Neural cell (in vitro differentiated cells): ENCODE measurements at regions not wholly inside any gene's neighbourhood (a gene's known extent, or its start where the extent isn't known, plus 50 kb on each side); places are given as distances from the start of the nearest gene placed in this dataset.

Experiments
- H2AFZ ChIP-seq: fragments of 200-600, 300-800 bp; sonication (generic), shearing (Covaris generic); 2 replicates; pipeline ENCODE4 v1.6.0; 2014; ENCODE audit warnings: low read depth, mild to moderate bottlenecking, antibody characterized with exemption, low read length, moderate library complexity
- H3F3A ChIP-seq: fragments of 200-600 bp; shearing (Covaris generic); 2 replicates; pipeline ENCODE4 v1.6.1; 2016; ENCODE audit warnings: mild to moderate bottlenecking, moderate library complexity, mixed read lengths, antibody characterized with exemption, low read length; ENCODE audit not compliant: insufficient read depth, poor library complexity, severe bottlenecking
- H3K27ac ChIP-seq: fragments of 200-600, 300-800 bp; sonication (generic), shearing (Covaris generic); 2 replicates; pipeline ENCODE4 v1.5.1; 2014; ENCODE audit warnings: mild to moderate bottlenecking, low read length, moderate library complexity
- H3K27me3 ChIP-seq: fragments of 300-800, 200-600 bp; sonication (generic), shearing (Covaris generic); 2 replicates; pipeline ENCODE4 v1.6.0; 2014; ENCODE audit warnings: mild to moderate bottlenecking, low read depth, low read length, moderate library complexity; ENCODE audit not compliant: insufficient read depth
- H3K36me3 ChIP-seq: fragments of 300-800, 200-600 bp; sonication (generic), shearing (Covaris generic); 2 replicates; pipeline ENCODE4 v1.5.1; 2014; ENCODE audit warnings: mild to moderate bottlenecking, antibody characterized with exemption, low read length, moderate library complexity; ENCODE audit not compliant: insufficient read depth
- H3K4me2 ChIP-seq: fragments of 300-800, 200-600 bp; sonication (generic), shearing (Covaris generic); 2 replicates; pipeline ENCODE4 v1.6.0; 2014; ENCODE audit warnings: mild to moderate bottlenecking, low read length
- H3K4me3 ChIP-seq: fragments of 300-800, 200-600 bp; sonication (generic), shearing (Covaris generic); 2 replicates; pipeline ENCODE4 v1.5.1; 2014; ENCODE audit warnings: mild to moderate bottlenecking, low read length, moderate library complexity
- H3K79me2 ChIP-seq: fragments of 200-600 bp; shearing (Covaris generic); replicated peaks from 2 replicates; pipeline ENCODE4 v1.6.0; 2014; ENCODE audit warnings: mild to moderate bottlenecking, low read length, moderate library complexity; ENCODE audit not compliant: insufficient read depth
- H3K9ac ChIP-seq: fragments of 300-800, 200-600 bp; sonication (generic), shearing (Covaris generic); 2 replicates; pipeline ENCODE4 v1.6.1; 2016; ENCODE audit warnings: mild to moderate bottlenecking, low read length, mixed read lengths
- H3K9me2 ChIP-seq: fragments of 200-600 bp; shearing (Covaris generic); 2 replicates; pipeline ENCODE4 v1.6.1; 2016; ENCODE audit warnings: mild to moderate bottlenecking, low read length, mixed read lengths; ENCODE audit not compliant: insufficient read depth
- H3K9me3 ChIP-seq: fragments of 200-600, 300-800 bp; sonication (generic), shearing (Covaris generic); 2 replicates; pipeline ENCODE4 v1.6.1; 2016; ENCODE audit warnings: mild to moderate bottlenecking, mixed run types, low read length, moderate library complexity, mixed read lengths
- H4K20me1 ChIP-seq: fragments of 200-600 bp; shearing (Covaris generic); 2 replicates; pipeline ENCODE4 v1.6.1; 2016; ENCODE audit warnings: mild to moderate bottlenecking, mixed run types; ENCODE audit not compliant: insufficient read depth
- EP300 ChIP-seq: fragments of 450-650 bp; conservative IDR thresholded peaks from 2 replicates; pipeline ENCODE4 v1.6.1; 2014; ENCODE audit warnings: antibody characterized with exemption, mild to moderate bottlenecking, moderate library complexity; ENCODE audit not compliant: poor library complexity, severe bottlenecking
- EZH2 ChIP-seq: fragments of 200-600, 300-800 bp; shearing (Covaris generic), sonication (generic); IDR thresholded peaks from 2 replicates; pipeline ENCODE4 v1.6.1; 2014; ENCODE audit warnings: antibody characterized with exemption, low read length, borderline replicate concordance, mild to moderate bottlenecking; ENCODE audit not compliant: insufficient read depth, poor library complexity, severe bottlenecking
- MXI1 ChIP-seq: fragments of 450-650 bp; conservative IDR thresholded peaks from 2 replicates; pipeline ENCODE4 v1.6.1; 2014; ENCODE audit warnings: antibody characterized with exemption, mild to moderate bottlenecking; ENCODE audit not compliant: poor library complexity, severe bottlenecking
- POLR2AphosphoS5 ChIP-seq: IDR thresholded peaks from 2 replicates; pipeline ENCODE4 v1.6.1; 2012
- RAD21 ChIP-seq: fragments of 450-650 bp; conservative IDR thresholded peaks from 2 replicates; pipeline ENCODE4 v1.6.1; 2014; ENCODE audit warnings: antibody characterized with exemption, mild to moderate bottlenecking, moderate library complexity
- SMC3 ChIP-seq: fragments of 450-650 bp; conservative IDR thresholded peaks from 2 replicates; pipeline ENCODE4 v1.6.1; 2014; ENCODE audit warnings: antibody characterized with exemption, mild to moderate bottlenecking, moderate library complexity; ENCODE audit not compliant: poor library complexity
- TAF1 ChIP-seq: IDR thresholded peaks from 2 replicates; pipeline ENCODE4 v1.6.1; 2012; ENCODE audit warnings: low read depth
- TF ChIP-seq, protein P1 (sequence below): fragments of 450-650 bp; IDR thresholded peaks from 2 replicates; pipeline ENCODE4 v1.5.1; 2014; ENCODE audit warnings: antibody characterized with exemption, mild to moderate bottlenecking, moderate library complexity; ENCODE audit not compliant: poor library complexity, severe bottlenecking
- TF ChIP-seq, protein P2 (sequence below): IDR thresholded peaks from 2 replicates; pipeline ENCODE4 v1.6.1; 2012; ENCODE audit warnings: borderline replicate concordance

DNA sequence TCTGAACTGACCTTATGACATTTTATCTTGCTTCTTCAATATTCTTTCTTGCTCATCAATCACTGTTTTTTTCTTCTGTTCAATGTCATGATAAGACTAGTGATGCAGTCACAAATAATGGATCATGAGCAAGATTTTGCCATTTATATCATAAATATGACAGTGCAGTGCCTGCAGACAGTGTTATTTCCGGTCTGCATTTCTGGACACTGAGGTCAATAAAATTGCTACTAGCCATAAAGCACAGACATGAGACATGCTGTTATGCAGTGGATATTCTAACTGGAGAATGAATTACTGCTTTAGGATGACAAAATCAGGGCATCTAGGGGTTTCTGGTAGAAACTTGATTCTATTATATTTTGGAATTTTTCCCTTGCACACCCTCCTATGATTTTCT lies 1509.7 kb upstream of the LRRTM3 start:
- TF ChIP-seq TAF1: no peak
- TF ChIP-seq SMC3: no peak
- TF ChIP-seq, protein P1, sequence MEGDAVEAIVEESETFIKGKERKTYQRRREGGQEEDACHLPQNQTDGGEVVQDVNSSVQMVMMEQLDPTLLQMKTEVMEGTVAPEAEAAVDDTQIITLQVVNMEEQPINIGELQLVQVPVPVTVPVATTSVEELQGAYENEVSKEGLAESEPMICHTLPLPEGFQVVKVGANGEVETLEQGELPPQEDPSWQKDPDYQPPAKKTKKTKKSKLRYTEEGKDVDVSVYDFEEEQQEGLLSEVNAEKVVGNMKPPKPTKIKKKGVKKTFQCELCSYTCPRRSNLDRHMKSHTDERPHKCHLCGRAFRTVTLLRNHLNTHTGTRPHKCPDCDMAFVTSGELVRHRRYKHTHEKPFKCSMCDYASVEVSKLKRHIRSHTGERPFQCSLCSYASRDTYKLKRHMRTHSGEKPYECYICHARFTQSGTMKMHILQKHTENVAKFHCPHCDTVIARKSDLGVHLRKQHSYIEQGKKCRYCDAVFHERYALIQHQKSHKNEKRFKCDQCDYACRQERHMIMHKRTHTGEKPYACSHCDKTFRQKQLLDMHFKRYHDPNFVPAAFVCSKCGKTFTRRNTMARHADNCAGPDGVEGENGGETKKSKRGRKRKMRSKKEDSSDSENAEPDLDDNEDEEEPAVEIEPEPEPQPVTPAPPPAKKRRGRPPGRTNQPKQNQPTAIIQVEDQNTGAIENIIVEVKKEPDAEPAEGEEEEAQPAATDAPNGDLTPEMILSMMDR: no peak
- no peak for TF ChIP-seq RAD21
- TF ChIP-seq POLR2AphosphoS5: no peak
- no peak for TF ChIP-seq EP300
- no peak for TF ChIP-seq MXI1
- TF ChIP-seq, protein P2, sequence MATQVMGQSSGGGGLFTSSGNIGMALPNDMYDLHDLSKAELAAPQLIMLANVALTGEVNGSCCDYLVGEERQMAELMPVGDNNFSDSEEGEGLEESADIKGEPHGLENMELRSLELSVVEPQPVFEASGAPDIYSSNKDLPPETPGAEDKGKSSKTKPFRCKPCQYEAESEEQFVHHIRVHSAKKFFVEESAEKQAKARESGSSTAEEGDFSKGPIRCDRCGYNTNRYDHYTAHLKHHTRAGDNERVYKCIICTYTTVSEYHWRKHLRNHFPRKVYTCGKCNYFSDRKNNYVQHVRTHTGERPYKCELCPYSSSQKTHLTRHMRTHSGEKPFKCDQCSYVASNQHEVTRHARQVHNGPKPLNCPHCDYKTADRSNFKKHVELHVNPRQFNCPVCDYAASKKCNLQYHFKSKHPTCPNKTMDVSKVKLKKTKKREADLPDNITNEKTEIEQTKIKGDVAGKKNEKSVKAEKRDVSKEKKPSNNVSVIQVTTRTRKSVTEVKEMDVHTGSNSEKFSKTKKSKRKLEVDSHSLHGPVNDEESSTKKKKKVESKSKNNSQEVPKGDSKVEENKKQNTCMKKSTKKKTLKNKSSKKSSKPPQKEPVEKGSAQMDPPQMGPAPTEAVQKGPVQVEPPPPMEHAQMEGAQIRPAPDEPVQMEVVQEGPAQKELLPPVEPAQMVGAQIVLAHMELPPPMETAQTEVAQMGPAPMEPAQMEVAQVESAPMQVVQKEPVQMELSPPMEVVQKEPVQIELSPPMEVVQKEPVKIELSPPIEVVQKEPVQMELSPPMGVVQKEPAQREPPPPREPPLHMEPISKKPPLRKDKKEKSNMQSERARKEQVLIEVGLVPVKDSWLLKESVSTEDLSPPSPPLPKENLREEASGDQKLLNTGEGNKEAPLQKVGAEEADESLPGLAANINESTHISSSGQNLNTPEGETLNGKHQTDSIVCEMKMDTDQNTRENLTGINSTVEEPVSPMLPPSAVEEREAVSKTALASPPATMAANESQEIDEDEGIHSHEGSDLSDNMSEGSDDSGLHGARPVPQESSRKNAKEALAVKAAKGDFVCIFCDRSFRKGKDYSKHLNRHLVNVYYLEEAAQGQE: no peak
- TF ChIP-seq EZH2: no peak
- H3K9ac ChIP-seq: no peak overlapping the region
- H3K4me2 ChIP-seq: no peak overlapping the region

DNA sequence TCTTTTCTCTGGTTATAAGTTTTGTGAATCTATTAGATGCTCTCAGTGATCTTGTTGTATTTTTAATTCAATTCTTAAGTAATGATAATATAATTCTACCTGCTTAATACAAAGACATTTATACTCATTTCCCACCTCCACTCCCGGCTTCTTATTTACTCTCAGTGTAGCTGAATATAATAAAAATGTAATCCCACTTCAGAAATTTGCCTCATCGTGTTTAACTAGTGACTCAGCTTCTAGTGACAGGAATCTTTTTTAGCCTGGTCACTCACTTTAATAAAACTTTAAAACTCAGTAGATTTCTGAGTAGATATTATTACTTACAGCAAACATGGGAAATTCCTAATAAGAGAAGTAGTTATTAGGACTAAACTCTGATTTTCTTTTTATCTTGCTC lies 1506.2 kb upstream of the LRRTM3 start:
- Histone ChIP-seq H3K4me2 (no peak overlapping the region), H3K27me3 (no peaks in the 10 kb centered on the region), H4K20me1 (no peaks in the 10 kb centered on the region), H3K9me3 (no peaks in the 10 kb centered on the region), H3K27ac (no peak overlapping the region), H3K9me2 (no peaks in the 10 kb centered on the region), H3K4me3 (no peak overlapping the region), H3K9ac (no peak overlapping the region), H3K79me2 (no peaks in the 10 kb centered on the region), H3F3A (no peaks in the 10 kb centered on the region), H2AFZ (no peak overlapping the region), H3K36me3 (no peaks in the 10 kb centered on the region)
- no peak for TF ChIP-seq RAD21

More for the DNA sequence above, 1509.7 kb upstream of the LRRTM3 start:
- H3K9me2 ChIP-seq: no peaks in the 10 kb centered on the region
- H3K4me3 ChIP-seq: no peak overlapping the region
- H3K27me3 ChIP-seq: no peaks in the 10 kb centered on the region
- H3K9me3 ChIP-seq: no peaks in the 10 kb centered on the region
- H3F3A ChIP-seq: no peaks in the 10 kb centered on the region
- H3K79me2 ChIP-seq: no peaks in the 10 kb centered on the region
- no peak overlapping the region for H3K27ac ChIP-seq
- no peaks in the 10 kb centered on the region for H4K20me1 ChIP-seq
- no peaks in the 10 kb centered on the region for H3K36me3 ChIP-seq
- H2AFZ ChIP-seq: no peak overlapping the region

DNA sequence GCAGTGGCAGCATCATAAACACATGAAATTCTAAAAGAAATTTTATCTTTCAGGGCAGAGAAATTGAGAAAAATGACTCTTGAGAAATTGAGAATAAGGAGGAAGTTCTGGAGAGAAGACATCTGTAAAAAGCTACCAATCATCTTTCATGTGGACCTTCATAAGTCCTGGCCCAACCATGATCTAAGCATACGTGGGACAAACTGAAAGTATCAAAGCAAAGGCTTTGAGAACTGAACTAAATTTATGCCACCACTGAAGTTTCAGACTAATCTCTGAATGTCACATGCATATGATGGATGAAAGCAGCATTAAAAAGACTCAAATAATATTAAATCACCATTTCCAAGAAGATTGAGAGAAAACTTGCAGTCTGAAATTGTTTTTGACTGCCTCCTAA lies 1502.8 kb upstream of the LRRTM3 start:
- H3K36me3 ChIP-seq: no peaks in the 10 kb centered on the region
- H3K9me2 ChIP-seq: no peaks in the 10 kb centered on the region

More for the DNA sequence above, 1502.8 kb upstream of the LRRTM3 start:
- Histone ChIP-seq H3K4me2 (no peak overlapping the region), H3K27ac (no peak overlapping the region), H3K27me3 (no peaks in the 10 kb centered on the region), H3K9ac (no peak overlapping the region), H3K79me2 (no peaks in the 10 kb centered on the region), H3F3A (no peaks in the 10 kb centered on the region), H4K20me1 (no peaks in the 10 kb centered on the region), H2AFZ (no peak overlapping the region), H3K4me3 (no peak overlapping the region), H3K9me3 (no peaks in the 10 kb centered on the region)
- TF ChIP-seq RAD21: no peak
- TF ChIP-seq, protein P1: no peak
- no peak for TF ChIP-seq EP300
- TF ChIP-seq, protein P2: no peak
- TF ChIP-seq MXI1: no peak
- TF ChIP-seq SMC3: no peak
- no peak for TF ChIP-seq EZH2
- TF ChIP-seq TAF1: no peak
- no peak for TF ChIP-seq POLR2AphosphoS5
